ENCODE measurements at regions not wholly inside any gene's neighbourhood (a gene's known extent, or its start where the extent isn't known, plus 50 kb on each side); places are given as distances from the start of the nearest gene placed in this dataset.

- Histone ChIP-seq H3K4me1 (ENCODE audit: control insufficient read depth in 4 of 4, insufficient read depth in 4 of 4, low read length in 3 of 4) (no peaks in the 10 kb centered on the region), H3K9ac (ENCODE audit: low read depth in 1 of 2, low read length in 2 of 2) (no peak overlapping the region), H3K27ac (ENCODE audit: low read depth in 1 of 2, low read length in 2 of 2) (no peak overlapping the region), H3K27me3 (ENCODE audit: control insufficient read depth in 4 of 4, insufficient read depth in 4 of 4, low read length in 3 of 4) (no peaks in the 10 kb centered on the region), H3K4me3 (ENCODE audit: low read depth in 1 of 3, low read length in 3 of 3) (no peak overlapping the region), H3K9me3 (ENCODE audit: control insufficient read depth in 4 of 4, low read length in 3 of 4) (no peaks in the 10 kb centered on the region), H3K36me3 (ENCODE audit: control insufficient read depth in 4 of 4, insufficient read depth in 3 of 4, low read depth in 1 of 4, low read length in 3 of 4) (no peaks in the 10 kb centered on the region)
- no peak for TF ChIP-seq GABPA (IDR thresholded peaks at IDR 0.05 in 1 of 2, conservative IDR thresholded peaks at IDR 0.05 in 1 of 2)
- TF ChIP-seq FOXA1 (IDR thresholded peaks at IDR 0.05), result no peak
- TF ChIP-seq RXRA (IDR thresholded peaks at IDR 0.05), result no peak
- no peak for TF ChIP-seq JUND (IDR thresholded peaks at IDR 0.05)
- no peak for TF ChIP-seq SP1 (IDR thresholded peaks at IDR 0.05)
- DNase-seq (ENCODE audit: low spot score), result no peak
- 23% methylated on average over 5 of the region's 5 CpGs for WGBS
These were observed 344.6 kb upstream of the IMPG1 start for GRCh38 chr6:76416821-76417605.

GRCh38 chr6:76403064-76403463 lies 330.6 kb upstream of the IMPG1 start:
- TF ChIP-seq MAX (IDR thresholded peaks at IDR 0.05), result no peak
- TF ChIP-seq YY1 (IDR thresholded peaks at IDR 0.05), result no peak
- no peak for TF ChIP-seq JUND (IDR thresholded peaks at IDR 0.05)
- no peak for TF ChIP-seq SP1 (IDR thresholded peaks at IDR 0.05)
- TF ChIP-seq HNF4G (IDR thresholded peaks at IDR 0.05), result no peak
- no peak for TF ChIP-seq REST (IDR thresholded peaks at IDR 0.05)
- no peak for TF ChIP-seq TAF1 (conservative IDR thresholded peaks at IDR 0.05)
- TF ChIP-seq RXRA (IDR thresholded peaks at IDR 0.05), result no peak
- TF ChIP-seq CTCF (IDR thresholded peaks at IDR 0.05; ENCODE audit: low read depth, low read length, missing input control), result no peak
- no peak for TF ChIP-seq FOXA2 (IDR thresholded peaks at IDR 0.05)
- no peak for TF ChIP-seq FOXA1 (IDR thresholded peaks at IDR 0.05)
- no peak for TF ChIP-seq ZBTB33 (IDR thresholded peaks at IDR 0.05)
- TF ChIP-seq HNF4A (conservative IDR thresholded peaks at IDR 0.05), result no peak
- no peak for TF ChIP-seq ATF3 (IDR thresholded peaks at IDR 0.05)
- no peak for TF ChIP-seq GABPA (IDR thresholded peaks at IDR 0.05 in 1 of 2, conservative IDR thresholded peaks at IDR 0.05 in 1 of 2)
- no peak overlapping the region for H3K9ac ChIP-seq (ENCODE audit: low read depth in 1 of 2, low read length in 2 of 2)
- no peak overlapping the region for H3K4me3 ChIP-seq (ENCODE audit: low read depth in 1 of 3, low read length in 3 of 3)
- no peaks in the 10 kb centered on the region for H3K36me3 ChIP-seq (ENCODE audit: control insufficient read depth in 4 of 4, insufficient read depth in 3 of 4, low read depth in 1 of 4, low read length in 3 of 4)
- H3K27ac ChIP-seq (ENCODE audit: low read depth in 1 of 2, low read length in 2 of 2), result no peak overlapping the region
- H3K27me3 ChIP-seq (ENCODE audit: control insufficient read depth in 4 of 4, insufficient read depth in 4 of 4, low read length in 3 of 4), result no peaks in the 10 kb centered on the region
- DNase-seq (ENCODE audit: low spot score), result no peak
- no peaks in the 10 kb centered on the region for H3K4me1 ChIP-seq (ENCODE audit: control insufficient read depth in 4 of 4, insufficient read depth in 4 of 4, low read length in 3 of 4)
- H3K9me3 ChIP-seq (ENCODE audit: control insufficient read depth in 4 of 4, low read length in 3 of 4), result no peaks in the 10 kb centered on the region

Measured in liver (tissue), 8 donors.